ENCODE measurements at regions not wholly inside any gene's neighbourhood (a gene's known extent, or its start where the extent isn't known, plus 50 kb on each side); places are given as distances from the start of the nearest gene placed in this dataset.

- H3K27ac Mint-ChIP-seq, result no peak overlapping the region
- H3K4me3 Mint-ChIP-seq, result no peak overlapping the region
- H3K27me3 Mint-ChIP-seq, result peaks cover 3% of the 10 kb centered on the region
These were observed 223.2 kb downstream of the SH2D4B start for GRCh38 chr10:80760914-80761371.

GRCh38 chr10:80767963-80768362 lies 230.3 kb downstream of the SH2D4B start:
- H3K36me3 Mint-ChIP-seq, result no peaks in the 10 kb centered on the region
- H3K27me3 Mint-ChIP-seq, result no peaks in the 10 kb centered on the region
- TF ChIP-seq CTCF (conservative IDR thresholded peaks at IDR 0.05), result no peak
- no peaks in the 10 kb centered on the region for H3K9me3 Mint-ChIP-seq
- DNase-seq (ENCODE audit: extremely low spot score, unreplicated experiment), result no peak
- no peak overlapping the region for H3K4me3 Mint-ChIP-seq
- no peak overlapping the region for H3K27ac Mint-ChIP-seq
- H3K4me1 Mint-ChIP-seq (ENCODE audit: unreplicated experiment), result peaks cover 9% of the 10 kb centered on the region

More at GRCh38 chr10:80760914-80761371, 223.2 kb downstream of the SH2D4B start:
- Mint-ChIP-seq H3K9me3 (no peaks in the 10 kb centered on the region), H3K36me3 (no peaks in the 10 kb centered on the region), H3K4me1 (ENCODE audit: unreplicated experiment) (no peaks in the 10 kb centered on the region)
- DNase-seq (ENCODE audit: extremely low spot score, unreplicated experiment), result no peak
- no peak for TF ChIP-seq CTCF (conservative IDR thresholded peaks at IDR 0.05)

- no peak overlapping the region for H3K4me3 Mint-ChIP-seq
- H3K9me3 Mint-ChIP-seq, result no peaks in the 10 kb centered on the region
- no peaks in the 10 kb centered on the region for H3K36me3 Mint-ChIP-seq
- DNase-seq (ENCODE audit: extremely low spot score, unreplicated experiment), result no peak
- no peaks in the 10 kb centered on the region for H3K27me3 Mint-ChIP-seq
- TF ChIP-seq CTCF (conservative IDR thresholded peaks at IDR 0.05), result no peak
- H3K4me1 Mint-ChIP-seq (ENCODE audit: unreplicated experiment), result peaks cover 9% of the 10 kb centered on the region
- H3K27ac Mint-ChIP-seq, result no peak overlapping the region
These were observed 232.0 kb downstream of the SH2D4B start for GRCh38 chr10:80769700-80770160.

- no peak overlapping the region for H3K27ac Mint-ChIP-seq
- H3K4me1 Mint-ChIP-seq (ENCODE audit: unreplicated experiment), result peaks cover 9% of the 10 kb centered on the region
- no peaks in the 10 kb centered on the region for H3K36me3 Mint-ChIP-seq
- no peaks in the 10 kb centered on the region for H3K9me3 Mint-ChIP-seq
- no peak for TF ChIP-seq CTCF (conservative IDR thresholded peaks at IDR 0.05)
- DNase-seq (ENCODE audit: extremely low spot score, unreplicated experiment), result no peak
- no peak overlapping the region for H3K4me3 Mint-ChIP-seq
- H3K27me3 Mint-ChIP-seq, result no peaks in the 10 kb centered on the region
These were observed 232.5 kb downstream of the SH2D4B start for GRCh38 chr10:80770239-80770638.

GRCh38 chr10:80771285-80771684 lies 233.6 kb downstream of the SH2D4B start:
- H3K36me3 Mint-ChIP-seq, result no peaks in the 10 kb centered on the region
- peaks cover 9% of the 10 kb centered on the region for H3K4me1 Mint-ChIP-seq (ENCODE audit: unreplicated experiment)

More at GRCh38 chr10:80771285-80771684, 233.6 kb downstream of the SH2D4B start:
- no peak for DNase-seq (ENCODE audit: extremely low spot score, unreplicated experiment)
- H3K27ac Mint-ChIP-seq, result no peak overlapping the region
- H3K4me3 Mint-ChIP-seq, result no peak overlapping the region
- TF ChIP-seq CTCF (conservative IDR thresholded peaks at IDR 0.05), result no peak
- H3K9me3 Mint-ChIP-seq, result no peaks in the 10 kb centered on the region
- no peaks in the 10 kb centered on the region for H3K27me3 Mint-ChIP-seq

Data from type B pancreatic cell (in vitro differentiated cells).